ENCODE measurements at regions not wholly inside any gene's neighbourhood (a gene's known extent, or its start where the extent isn't known, plus 50 kb on each side); places are given as distances from the start of the nearest gene placed in this dataset.

DNA sequence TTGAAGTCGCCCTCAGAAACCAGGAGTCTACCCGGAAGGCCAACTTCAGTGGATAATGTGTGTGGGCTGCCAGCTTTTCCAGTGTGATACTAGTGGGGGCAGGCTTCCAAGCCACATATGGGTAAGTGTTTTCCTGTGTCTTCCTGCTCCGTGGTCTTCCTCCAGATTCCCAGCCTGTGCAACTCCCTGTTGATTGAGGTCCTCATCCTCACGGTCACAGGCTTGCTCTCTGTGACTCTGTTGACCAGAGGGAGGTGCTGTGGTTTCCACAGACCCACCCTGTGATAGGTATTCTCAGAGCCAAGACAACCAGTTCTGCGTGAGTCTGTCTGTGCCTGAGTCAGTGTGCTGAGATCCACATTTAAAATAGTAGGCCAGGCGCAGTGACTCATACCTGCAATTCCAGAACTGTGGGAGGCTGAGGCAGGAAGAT lies 388.0 kb upstream of the IRX2 start:
- TF ChIP-seq, protein P1, sequence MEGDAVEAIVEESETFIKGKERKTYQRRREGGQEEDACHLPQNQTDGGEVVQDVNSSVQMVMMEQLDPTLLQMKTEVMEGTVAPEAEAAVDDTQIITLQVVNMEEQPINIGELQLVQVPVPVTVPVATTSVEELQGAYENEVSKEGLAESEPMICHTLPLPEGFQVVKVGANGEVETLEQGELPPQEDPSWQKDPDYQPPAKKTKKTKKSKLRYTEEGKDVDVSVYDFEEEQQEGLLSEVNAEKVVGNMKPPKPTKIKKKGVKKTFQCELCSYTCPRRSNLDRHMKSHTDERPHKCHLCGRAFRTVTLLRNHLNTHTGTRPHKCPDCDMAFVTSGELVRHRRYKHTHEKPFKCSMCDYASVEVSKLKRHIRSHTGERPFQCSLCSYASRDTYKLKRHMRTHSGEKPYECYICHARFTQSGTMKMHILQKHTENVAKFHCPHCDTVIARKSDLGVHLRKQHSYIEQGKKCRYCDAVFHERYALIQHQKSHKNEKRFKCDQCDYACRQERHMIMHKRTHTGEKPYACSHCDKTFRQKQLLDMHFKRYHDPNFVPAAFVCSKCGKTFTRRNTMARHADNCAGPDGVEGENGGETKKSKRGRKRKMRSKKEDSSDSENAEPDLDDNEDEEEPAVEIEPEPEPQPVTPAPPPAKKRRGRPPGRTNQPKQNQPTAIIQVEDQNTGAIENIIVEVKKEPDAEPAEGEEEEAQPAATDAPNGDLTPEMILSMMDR (IDR thresholded peaks at IDR 0.05) = no peak
- no peak for TF ChIP-seq POLR2A (IDR thresholded peaks at IDR 0.05)

Data from lower leg skin (tissue), 3 donors.